ENCODE measurements at regions not wholly inside any gene's neighbourhood (a gene's known extent, or its start where the extent isn't known, plus 50 kb on each side); places are given as distances from the start of the nearest gene placed in this dataset.
"Not testable (repeated sequence)": the region's sequence is repeated elsewhere in the genome, so short reads cannot be mapped to it uniquely, and the experiment has no call there.

GRCh38 chr11:112661146-112661545, 300.1 kb upstream of the NCAM1 start:
- no peak for DNase-seq

DNA sequence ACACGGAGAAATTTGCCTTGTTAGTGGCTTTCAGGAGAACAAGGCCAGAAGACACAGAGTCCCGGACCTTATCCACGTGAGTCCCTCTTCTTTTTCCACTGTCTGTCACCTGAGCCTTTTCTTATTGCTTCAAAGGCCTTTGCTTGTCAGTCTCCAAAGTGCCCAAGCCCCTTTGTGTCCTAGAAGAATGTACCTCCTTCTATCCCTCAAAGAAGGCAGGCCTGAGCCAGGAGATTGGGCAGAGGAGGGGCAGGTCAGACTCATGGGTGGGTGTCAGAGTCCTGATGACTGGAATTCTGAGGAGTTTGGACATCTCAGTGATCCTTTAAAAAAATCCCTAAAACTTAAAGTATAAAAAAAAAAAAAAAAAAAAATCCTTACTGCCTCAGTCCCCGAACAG, 299.6 kb upstream of the NCAM1 start:
- no peak for DNase-seq

- DNase-seq = no peak
These were observed 298.7 kb upstream of the NCAM1 start for GRCh38 chr11:112662554-112662953.

GRCh38 chr11:112663947-112664634, 297.1 kb upstream of the NCAM1 start:
- no peak for DNase-seq

- DNase-seq = no peak
These were observed 295.9 kb upstream of the NCAM1 start for GRCh38 chr11:112665291-112665690.

DNA sequence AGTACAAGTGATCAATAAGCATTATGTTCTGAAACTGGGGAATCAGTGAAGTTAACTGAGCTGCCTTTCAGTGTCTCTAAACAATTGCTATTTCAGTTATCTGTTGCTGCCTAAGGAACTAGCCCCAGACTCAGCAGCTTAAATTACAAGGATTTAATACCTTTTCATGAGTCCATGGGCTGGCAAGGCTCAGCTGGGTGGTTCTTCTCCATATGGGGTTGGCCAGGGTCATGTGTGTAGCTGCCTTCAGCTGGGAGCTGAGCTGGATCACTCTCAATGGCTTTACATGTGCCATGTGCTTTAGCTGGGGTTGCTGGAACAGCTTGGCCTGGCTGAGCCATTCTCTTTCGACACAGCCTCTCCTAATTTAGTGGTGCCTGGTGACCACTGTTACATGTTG, 295.0 kb upstream of the NCAM1 start:
- DNase-seq = no peak

DNA sequence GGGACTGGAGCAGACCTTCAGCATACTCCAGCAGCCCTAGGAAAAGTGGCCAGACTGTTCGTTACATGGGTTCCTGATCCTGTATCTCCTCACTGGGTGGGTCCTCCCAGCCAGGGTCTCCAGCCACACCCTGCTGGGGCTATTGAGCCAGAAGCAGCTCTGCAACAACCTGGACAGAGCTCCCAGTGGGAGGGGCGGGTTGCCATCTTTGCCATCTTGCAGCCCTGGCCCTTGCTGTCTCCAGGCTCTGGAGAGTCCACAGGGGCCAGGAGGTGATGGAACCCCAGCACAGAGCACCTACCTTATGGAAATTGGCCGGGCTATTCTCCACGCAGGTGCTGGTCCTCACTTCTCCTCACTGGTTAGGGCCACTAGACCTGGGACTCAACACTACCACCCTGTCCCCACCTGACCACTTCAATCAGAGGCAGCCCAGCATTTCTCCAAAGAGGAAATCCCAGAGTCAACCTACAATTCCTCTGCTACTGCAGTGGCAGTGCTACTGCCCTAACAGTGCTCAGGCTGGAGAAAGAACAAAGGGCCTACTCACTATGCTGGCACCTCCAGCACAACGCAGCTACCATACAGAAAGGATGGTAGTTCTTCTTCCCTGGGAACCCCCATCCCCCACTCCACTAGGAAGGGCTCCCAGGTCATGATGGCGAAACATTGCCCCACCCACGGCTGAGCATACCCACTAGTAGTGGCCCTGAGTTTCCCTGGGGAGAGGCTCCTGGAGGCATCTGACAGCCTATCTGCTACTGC, 290.2 kb upstream of the NCAM1 start:
- no peak for DNase-seq

GRCh38 chr11:112673401-112673800, 287.8 kb upstream of the NCAM1 start:
- DNase-seq = not testable (repeated sequence)

DNA sequence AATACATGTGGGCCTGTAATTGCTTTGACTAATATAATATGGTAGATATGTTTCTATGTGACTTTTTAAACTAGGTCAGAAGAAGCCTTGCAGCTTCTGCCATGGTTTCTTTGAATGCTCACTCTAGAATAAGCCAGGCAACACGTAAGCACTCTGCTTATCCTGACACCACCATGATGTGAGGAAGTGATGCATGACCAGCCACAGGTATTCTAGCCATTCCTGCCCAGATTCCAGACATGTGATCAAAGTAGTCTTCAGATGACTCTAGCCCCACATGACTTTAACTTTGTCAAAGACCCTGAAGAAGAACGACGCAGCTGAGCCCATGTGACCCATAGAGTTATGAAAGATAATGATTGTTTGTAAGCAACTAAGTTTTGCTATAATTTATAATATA, 276.1 kb upstream of the NCAM1 start:
- DNase-seq = no peak

GRCh38 chr11:112689851-112690250, 271.4 kb upstream of the NCAM1 start:
- no peak for DNase-seq

GRCh38 chr11:112693781-112694180, 267.4 kb upstream of the NCAM1 start:
- DNase-seq = no peak

DNA sequence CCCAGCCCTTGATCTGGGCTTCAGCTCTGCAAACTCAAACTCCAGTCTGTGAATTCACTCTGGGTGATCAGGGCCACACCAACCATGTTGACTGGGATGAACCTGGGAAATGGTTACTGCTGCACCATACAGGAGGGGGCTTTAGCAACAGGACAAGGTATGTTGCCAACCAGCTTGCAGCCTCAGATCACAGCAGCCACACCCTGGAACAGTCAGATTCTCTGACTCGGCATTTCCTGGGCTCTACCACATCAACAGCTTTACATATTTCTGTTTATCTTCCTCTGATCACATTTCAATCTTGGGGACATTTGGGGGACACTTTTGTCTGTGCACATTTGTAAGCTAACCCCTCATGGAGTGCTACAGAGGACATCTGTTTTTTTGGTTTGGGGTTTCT, 267.0 kb upstream of the NCAM1 start:
- no peak for DNase-seq

DNA sequence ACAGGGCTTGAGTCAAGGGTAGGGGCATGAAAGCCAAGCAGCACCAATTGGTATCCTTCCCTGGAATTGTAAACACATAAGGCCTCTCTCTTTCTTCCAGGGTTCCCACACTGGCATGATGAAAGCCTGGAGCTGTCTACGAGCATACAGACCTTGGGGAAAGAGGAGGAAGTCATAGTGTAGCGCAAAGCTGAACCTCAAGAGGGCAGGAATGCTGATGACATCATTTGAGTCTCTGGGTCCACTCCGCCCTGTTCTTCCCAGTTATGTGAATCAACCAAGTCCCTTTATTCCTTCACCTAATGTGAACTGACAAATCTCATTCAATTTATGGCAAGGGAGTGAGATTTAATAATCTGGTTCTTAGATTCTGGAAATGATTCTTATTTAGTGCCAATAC, 266.4 kb upstream of the NCAM1 start:
- DNase-seq = no peak

DNA sequence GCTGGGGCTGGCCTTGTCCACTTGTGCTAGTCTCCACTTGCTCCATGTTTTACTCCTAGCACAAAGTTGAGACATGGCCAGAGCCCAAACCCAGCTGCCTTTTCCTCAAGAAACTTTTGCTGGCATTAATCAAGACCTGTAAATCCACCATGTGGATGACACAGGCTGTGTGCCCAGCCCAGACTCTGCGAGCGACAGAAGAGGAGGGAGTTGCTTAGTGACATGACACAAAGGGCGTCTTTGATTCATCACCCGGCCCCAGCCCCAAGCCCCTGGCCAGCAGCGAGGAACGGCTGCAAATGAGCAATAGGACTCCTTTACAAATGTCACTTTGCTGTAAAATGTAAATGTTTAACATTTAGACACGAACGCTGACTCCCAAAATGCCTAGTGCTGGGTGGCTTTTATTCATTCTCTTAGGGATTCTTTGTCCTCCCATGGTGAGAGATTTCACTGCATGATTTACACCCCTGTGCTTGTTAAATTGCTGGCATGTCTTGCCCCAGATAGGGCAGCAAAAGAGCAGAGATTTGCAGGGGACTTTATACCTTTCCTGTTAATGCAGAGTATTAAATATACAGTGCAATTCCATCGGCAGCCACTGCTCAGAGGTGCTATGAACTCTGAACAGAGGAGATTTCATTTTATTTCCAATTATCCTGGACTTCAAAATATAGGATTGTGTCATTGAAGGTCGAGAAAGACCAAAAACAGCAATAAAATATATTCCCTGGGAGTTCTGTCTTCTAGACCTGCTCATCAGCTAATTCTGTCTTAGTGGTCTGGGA, 263.6 kb upstream of the NCAM1 start:
- DNase-seq = no peak

- DNase-seq = no peak
These were observed 256.1 kb upstream of the NCAM1 start for GRCh38 chr11:112705148-112705547.

DNA sequence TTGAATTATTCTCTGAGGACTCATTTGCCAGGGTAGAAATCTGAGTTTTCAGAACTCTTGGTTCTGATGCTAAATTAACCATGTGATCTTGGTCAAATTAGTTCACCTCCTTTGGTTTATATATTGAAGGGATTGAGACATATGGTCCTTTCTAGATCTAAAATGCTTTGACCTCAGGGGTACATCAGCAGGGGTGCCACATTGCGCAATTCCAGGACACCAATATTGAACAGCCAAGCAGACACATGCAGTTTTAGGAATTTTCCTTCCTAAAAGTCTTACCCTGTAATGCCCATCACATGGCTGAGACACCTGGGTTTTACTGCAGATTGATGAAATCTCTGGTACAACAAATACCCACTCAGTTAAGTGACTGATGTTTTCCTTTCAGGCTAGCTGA, 254.4 kb upstream of the NCAM1 start:
- DNase-seq = no peak

DNA sequence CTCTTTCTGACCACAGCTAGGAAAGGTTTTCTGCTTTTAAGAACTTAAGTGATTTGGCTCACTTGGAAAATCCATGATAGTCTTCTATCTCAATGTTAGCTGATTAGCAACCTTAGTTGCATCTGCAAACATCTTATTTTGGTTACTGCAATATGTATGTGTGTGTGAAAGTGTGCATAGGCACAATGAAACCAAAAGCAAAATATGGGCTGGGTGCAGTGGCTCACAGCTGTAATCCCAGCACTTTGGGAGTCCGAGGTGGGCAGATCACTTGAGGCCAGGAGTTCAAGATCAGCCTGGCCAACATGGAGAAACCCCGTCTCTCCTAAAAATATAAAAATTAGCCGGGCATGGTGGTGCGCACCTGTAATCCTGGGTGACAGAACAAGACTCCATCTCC, 246.9 kb upstream of the NCAM1 start:
- DNase-seq = not testable (repeated sequence)

DNA sequence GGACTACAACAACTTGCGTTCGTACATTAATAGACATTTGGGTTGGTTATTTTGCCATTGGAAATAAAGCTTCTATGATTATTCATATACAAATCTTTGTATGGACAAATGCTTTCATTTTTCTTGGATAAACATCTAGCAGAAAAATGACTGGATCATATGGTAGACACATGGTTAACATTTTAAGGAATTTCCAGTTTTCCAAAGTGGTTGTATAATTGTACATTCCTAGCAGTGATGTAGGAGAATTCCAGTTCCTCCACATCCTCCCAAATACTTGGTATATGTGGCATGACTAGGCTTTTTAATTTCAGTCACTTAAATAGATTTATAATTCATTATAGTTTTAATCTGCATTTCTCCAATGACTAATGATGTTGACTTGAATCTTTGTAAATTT, 246.2 kb upstream of the NCAM1 start:
- DNase-seq = no peak

- no peak for DNase-seq
These were observed 242.7 kb upstream of the NCAM1 start for GRCh38 chr11:112718483-112718882.

DNA sequence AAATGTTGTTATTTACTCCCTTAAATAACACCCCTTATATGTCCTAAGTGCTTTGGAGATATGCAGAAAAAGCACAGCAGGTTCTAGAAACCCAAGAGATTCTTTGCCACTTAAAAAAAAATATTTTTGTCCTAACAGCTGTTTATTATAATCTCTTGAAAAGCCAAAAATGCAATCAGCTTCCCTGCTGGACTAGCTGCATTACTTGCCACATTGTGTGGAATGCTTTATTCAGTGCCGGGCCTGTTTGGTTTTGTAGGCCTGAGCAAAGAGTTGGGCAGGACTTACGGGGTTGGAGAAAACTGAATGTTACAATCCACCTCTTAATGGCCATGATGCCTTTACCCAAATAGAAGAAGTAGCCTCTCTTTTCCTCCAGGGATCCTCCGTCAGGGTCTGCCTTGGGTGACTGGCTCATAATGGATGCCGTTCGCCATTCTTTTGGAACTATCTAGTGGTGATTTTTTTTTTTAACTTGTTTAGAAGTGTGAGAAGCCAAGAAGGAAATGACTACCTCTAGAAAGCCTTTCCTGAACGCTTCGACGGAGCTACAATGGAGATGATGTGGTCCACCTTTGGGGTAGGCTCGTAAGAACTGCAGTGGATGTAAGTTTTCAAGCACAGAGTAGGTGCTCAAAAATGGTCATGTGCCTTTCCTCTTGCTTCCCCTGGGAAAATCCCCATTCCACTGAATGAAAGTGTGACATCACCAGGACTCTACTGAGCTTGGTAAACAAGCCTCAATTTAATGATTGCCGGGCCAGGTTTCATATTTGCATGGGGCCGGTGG, 241.3 kb upstream of the NCAM1 start:
- no peak for DNase-seq

GRCh38 chr11:112722148-112722547, 239.1 kb upstream of the NCAM1 start:
- DNase-seq = no peak

DNA sequence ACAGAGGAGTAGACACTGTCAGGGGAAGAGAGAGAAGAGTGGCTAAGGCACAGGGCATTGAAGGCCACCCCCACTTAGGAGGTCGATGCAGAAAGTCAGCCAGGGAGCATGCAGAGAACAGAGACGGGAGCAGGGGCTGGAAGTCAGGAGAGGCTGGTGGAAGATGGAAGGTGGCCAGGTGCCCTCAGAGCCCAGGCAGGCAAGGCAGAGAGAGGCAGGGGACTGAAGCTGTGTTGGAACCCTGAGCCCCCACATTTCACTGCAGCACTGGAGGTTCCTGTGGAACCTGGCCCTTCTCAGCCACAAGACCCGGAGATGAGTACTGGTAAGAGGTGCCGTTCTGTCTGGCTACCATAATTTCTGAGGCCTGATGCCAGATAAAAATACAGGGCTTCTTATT, 238.3 kb upstream of the NCAM1 start:
- no peak for DNase-seq
